K562 (cell line): ENCODE measurements at regions not wholly inside any gene's neighbourhood (a gene's known extent, or its start where the extent isn't known, plus 50 kb on each side); places are given as distances from the start of the nearest gene placed in this dataset.

ENCODE experiments used
- ATAC-seq: fragments of 200-7000 bp; cut with Tn5 transposase; 3 replicates; pipeline ENCODE4 v1.9.1; 2020; ENCODE audit warnings: moderate library complexity
- BruUV-seq: library from RNA; stranded (reverse); fragments of 400-500 nt; replicated peaks from 2 replicates; lab custom pipeline; 2021; lab: Mats Ljungman, UMichigan
- CTCF ChIA-PET: fragments of 300-600 bp; formaldehyde crosslinking; extraction: SDS; loops from one replicate; lab custom pipeline; 2021; ENCODE audit warnings: low intra/inter-chr PET ratio; lab: Yijun Ruan, JAX
- POLR2A ChIA-PET: fragments of 300-600, 350-650 bp; sonication (Branson Sonifier 250); formaldehyde crosslinking; extraction: SDS; loops from one replicate; lab custom pipeline; 2021; ENCODE audit warnings: antibody characterized with exemption, inconsistent platforms; lab: Yijun Ruan, JAX
- DNase-seq, 4 experiments: peaks; one replicate each; pipeline versions ENCODE4 v3.0.0 to v3.0.0-alpha.2; 2011 to 2018; ENCODE audit warnings: low spot score in 3 of 4, mixed read lengths in 3 of 4; ENCODE audit errors: extremely low read depth in 1 of 4
- FAIRE-seq: peaks from 2 replicates; lab custom pipeline; 2011; peaks lifted over from hg19 to GRCh38; lab: Jason Lieb, UNC
- H2AFZ ChIP-seq: 2 replicates; pipeline ENCODE4 v1.6.0; 2011; ENCODE audit warnings: low read depth, low read length, control low read depth, inconsistent platforms
- H3K27ac ChIP-seq: fragments of 200-600 bp; 3 replicates; pipeline ENCODE4 v1.8.0; 2011; ENCODE audit warnings: low read depth, mild to moderate bottlenecking, control low read depth, inconsistent platforms, low read length, moderate library complexity, mixed read lengths; ENCODE audit errors: extremely low read depth
- H3K27me3 ChIP-seq, 2 experiments: fragments of 300-600 bp in 1 of 2; 2 replicates in 1 of 2; 3 replicates in 1 of 2; pipeline versions ENCODE4 v1.6.0 to v1.8.0; 2011; ENCODE audit warnings: inconsistent platforms in 2 of 2, low read length in 2 of 2, mild to moderate bottlenecking in 1 of 2, mixed read lengths in 1 of 2, moderate library complexity in 1 of 2; ENCODE audit not compliant: control insufficient read depth in 2 of 2, insufficient read depth in 2 of 2
- H3K36me3 ChIP-seq: fragments of 300-600 bp; 3 replicates; pipeline ENCODE4 v1.8.0; 2011; ENCODE audit warnings: mild to moderate bottlenecking, low read length, inconsistent platforms; ENCODE audit not compliant: control insufficient read depth, insufficient read depth
- H3K4me1 ChIP-seq, 2 experiments: fragments of 200-600 bp in 1 of 2; replicated peaks in 1 of 2; 2 replicates in 1 of 2; 3 replicates in 1 of 2; pipeline versions ENCODE4 v1.5.1 to v1.8.0; 2011; ENCODE audit warnings: inconsistent platforms in 2 of 2, low read length in 2 of 2, mild to moderate bottlenecking in 1 of 2, mixed read lengths in 1 of 2, moderate library complexity in 1 of 2; ENCODE audit not compliant: control insufficient read depth in 2 of 2, insufficient read depth in 2 of 2
- H3K4me2 ChIP-seq: 2 replicates; pipeline ENCODE4 v1.6.1; 2011; ENCODE audit warnings: low read length, control low read depth, inconsistent platforms, mixed read lengths; ENCODE audit not compliant: insufficient read depth
- H3K4me3 ChIP-seq: fragments of 200-600 bp; sonication (generic), shearing (Covaris generic); 2 replicates; pipeline ENCODE4 v1.5.1; 2016; ENCODE audit warnings: control low read depth, inconsistent platforms
- H3K79me2 ChIP-seq: fragments of 200-600 bp; 3 replicates; pipeline ENCODE4 v1.8.0; 2011; ENCODE audit warnings: low read length, inconsistent platforms; ENCODE audit not compliant: control insufficient read depth, insufficient read depth
- H3K9ac ChIP-seq, 2 experiments: 2 replicates each; pipeline versions ENCODE4 v1.6.0 to v1.6.1; 2011; ENCODE audit warnings: low read depth in 2 of 2, low read length in 2 of 2, control low read depth in 1 of 2, inconsistent platforms in 1 of 2, mild to moderate bottlenecking in 1 of 2, mixed read lengths in 1 of 2; ENCODE audit not compliant: insufficient read depth in 1 of 2
- H3K9me1 ChIP-seq: one replicate; pipeline ENCODE4 v1.6.0; 2011; ENCODE audit warnings: inconsistent platforms, mild to moderate bottlenecking, low read length, moderate library complexity; ENCODE audit not compliant: control insufficient read depth, insufficient read depth
- H3K9me3 ChIP-seq: replicated peaks from 2 replicates; pipeline ENCODE4 v1.5.1; 2011; ENCODE audit warnings: low read depth, low read length, inconsistent platforms; ENCODE audit not compliant: control insufficient read depth, insufficient read depth
- H4K20me1 ChIP-seq: replicated peaks from 2 replicates; pipeline ENCODE4 v1.6.1; 2011; ENCODE audit warnings: low read length, inconsistent platforms, mixed read lengths; ENCODE audit not compliant: control insufficient read depth, insufficient read depth
- ARID4B ChIP-seq: sonication (generic); formaldehyde crosslinking; IDR thresholded peaks from 2 replicates; pipeline ENCODE4 v1.8.0; 2022; ENCODE audit warnings: mild to moderate bottlenecking, missing genetic modification reagents
- CEBPZ ChIP-seq: fragments of 150-350 bp; IDR thresholded peaks from 2 replicates; pipeline ENCODE4 v1.6.1; 2014; ENCODE audit warnings: low read depth, mild to moderate bottlenecking, low read length, borderline replicate concordance
- HDAC1 ChIP-seq, 2 experiments: fragments of 450-650 bp; IDR thresholded peaks; 2 replicates each; pipeline ENCODE4 v1.6.1; 2016 to 2017; ENCODE audit warnings: inconsistent platforms in 1 of 2, mild to moderate bottlenecking in 1 of 2, moderate library complexity in 1 of 2
- SRSF7 ChIP-seq: fragments of 200-400 bp; formaldehyde crosslinking; optimal IDR thresholded peaks from 2 replicates; pipeline ENCODE3; 2017; ENCODE audit warnings: mild to moderate bottlenecking, low read depth, low read length
- ZNF184 ChIP-seq: sonication (generic); formaldehyde crosslinking; IDR thresholded peaks from 2 replicates; pipeline ENCODE4 v1.5.0; 2020; ENCODE audit warnings: missing genetic modification reagents
- ZNF239 ChIP-seq: fragments of 250-450 bp; sonication (Bioruptor Pico); IDR thresholded peaks from 2 replicates; pipeline ENCODE4 v1.4.0; 2020; ENCODE audit warnings: mild to moderate bottlenecking
- ZNF561 ChIP-seq: fragments of 450-650 bp; formaldehyde crosslinking; conservative IDR thresholded peaks from 2 replicates; pipeline ENCODE4 v1.4.0; 2020; ENCODE audit warnings: mild to moderate bottlenecking, moderate library complexity
- ZNF609 ChIP-seq: sonication (generic); formaldehyde crosslinking; IDR thresholded peaks from 2 replicates; pipeline ENCODE4 v1.8.1; 2023; ENCODE audit warnings: missing genetic modification reagents, mild to moderate bottlenecking, borderline replicate concordance
- WGBS: fragments of 100-300 bp; shearing (Covaris generic); methylation state at CpG from one replicate; pipeline ENCODE4 v1.1.6; 2016; ENCODE audit warnings: low coverage, mixed read lengths; ENCODE audit not compliant: insufficient coverage; ENCODE audit errors: missing lambda C conversion rate; 5-methylcytosine and 5-hydroxymethylcytosine counted together
- in situ Hi-C: fragments of 300-500 bp; cut with MboI; formaldehyde crosslinking; loops from 4 replicates; pipeline ENCODE4 v1.15.0; 2018; ENCODE audit warnings: inconsistent platforms, mixed read lengths
- intact Hi-C: fragments of 100-400 bp; cut with micrococcal nuclease; formaldehyde crosslinking; loops from 2 replicates; pipeline ENCODE4 v1.14.2; 2022

GRCh38 chr15:19992428-19992827 lies 549.2 kb downstream of the GOLGA6L6 start:
- H3K27me3 ChIP-seq: no peaks in the 10 kb centered on the region
- H3K79me2 ChIP-seq: no peaks in the 10 kb centered on the region
- H3K36me3 ChIP-seq: no peaks in the 10 kb centered on the region
- H3K4me3 ChIP-seq: no peak overlapping the region
- H3K27ac ChIP-seq: no peak overlapping the region
- BruUV-seq: no TSS peak
- no peak overlapping the region for H2AFZ ChIP-seq
- H4K20me1 ChIP-seq: no peaks in the 10 kb centered on the region
- H3K9me1 ChIP-seq: no peaks in the 10 kb centered on the region
- intact Hi-C loops: no loop called here
- TF ChIP-seq CEBPZ (no peak), ZNF184 (CRISPR knock-in tag) (no peak), ZNF239 (CRISPR knock-in tag) (no peak), ARID4B (CRISPR knock-in tag) (no peak), SRSF7 (no peak), ZNF561 (CRISPR knock-in tag) (no peak), HDAC1 (IDR thresholded peaks at IDR 0.05) (no peak), ZNF609 (CRISPR knock-in tag) (no peak)
- TF ChIP-seq, all 486 proteins: peak for 0
- ChIA-PET POLR2A (no interaction called here), CTCF (no interaction called here)
- ATAC-seq (no peak), DNase-seq (no peak), FAIRE-seq (no peak)
- Histone ChIP-seq H3K9me3 (no peaks in the 10 kb centered on the region), H3K4me1 (no peaks in the 10 kb centered on the region), H3K9ac (no peak overlapping the region), H3K4me2 (no peak overlapping the region)
- whole genome bisulfite sequencing: 0% methylated on average over 4 of the region's 4 CpGs
- in situ Hi-C loops: no loop called here
